ENCODE measurements at regions not wholly inside any gene's neighbourhood (a gene's known extent, or its start where the extent isn't known, plus 50 kb on each side); places are given as distances from the start of the nearest gene placed in this dataset.

DNA sequence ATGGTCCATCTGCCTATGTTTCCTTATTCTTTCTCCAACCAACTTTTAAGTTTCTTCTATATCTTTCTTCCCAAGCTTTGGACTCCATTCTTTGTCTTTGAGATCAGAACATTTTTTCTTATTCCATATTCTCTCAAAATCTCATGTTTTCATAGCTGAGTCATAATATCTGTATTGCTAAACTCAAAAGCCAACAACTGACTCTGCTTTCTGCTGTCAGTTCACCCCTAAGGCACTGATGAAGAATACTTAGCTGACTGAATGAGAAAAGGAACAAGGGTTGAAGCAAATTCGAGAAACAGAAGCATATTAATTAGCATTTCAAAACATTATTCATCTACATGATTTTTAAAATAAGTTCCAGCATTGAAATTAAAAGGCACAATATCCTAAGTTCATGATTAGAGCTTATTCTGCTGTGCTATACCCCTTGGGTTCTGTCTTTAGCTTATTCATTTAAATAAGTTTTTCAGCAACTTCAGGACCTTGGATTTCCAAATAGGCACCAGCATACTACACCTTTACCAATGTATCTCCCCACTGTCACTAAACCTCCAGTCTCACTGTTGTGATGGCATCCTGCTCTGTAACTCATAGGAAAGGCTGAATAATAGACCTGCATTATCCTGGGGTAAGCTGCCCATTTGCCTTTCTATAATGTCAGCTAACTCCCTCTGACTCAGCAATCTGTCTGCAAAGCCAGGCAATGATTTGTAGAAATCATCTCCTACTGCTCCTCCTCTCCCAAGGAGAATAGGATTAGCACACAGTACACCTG is 49.9 kb upstream of the C5orf46 start:
- H3K9ac ChIP-seq (ENCODE audit: low read length in 3 of 3) = no peak overlapping the region
- H3K4me1 ChIP-seq (ENCODE audit: control insufficient read depth in 2 of 3, insufficient read depth in 2 of 3, low read depth in 1 of 3, low read length in 3 of 3) = no peaks in the 10 kb centered on the region
- DNase-seq = no peak
- no peak overlapping the region for H3K27ac ChIP-seq (ENCODE audit: low read depth in 2 of 2, low read length in 2 of 2)
- FAIRE-seq = no peak
- no peaks in the 10 kb centered on the region for H3K36me3 ChIP-seq (ENCODE audit: control insufficient read depth in 2 of 3, insufficient read depth in 3 of 3, low read length in 3 of 3)
- H3K9me3 ChIP-seq (ENCODE audit: control insufficient read depth in 2 of 3, insufficient read depth in 1 of 3, low read length in 3 of 3) = no peaks in the 10 kb centered on the region
- intact Hi-C loops (cut with DNase I) = no loop called here
- no peak overlapping the region for H3K4me3 ChIP-seq (ENCODE audit: low read length in 3 of 3)
- H3K27me3 ChIP-seq (ENCODE audit: control insufficient read depth, insufficient read depth, low read length) = no peaks in the 10 kb centered on the region
- TF ChIP-seq, protein P1, sequence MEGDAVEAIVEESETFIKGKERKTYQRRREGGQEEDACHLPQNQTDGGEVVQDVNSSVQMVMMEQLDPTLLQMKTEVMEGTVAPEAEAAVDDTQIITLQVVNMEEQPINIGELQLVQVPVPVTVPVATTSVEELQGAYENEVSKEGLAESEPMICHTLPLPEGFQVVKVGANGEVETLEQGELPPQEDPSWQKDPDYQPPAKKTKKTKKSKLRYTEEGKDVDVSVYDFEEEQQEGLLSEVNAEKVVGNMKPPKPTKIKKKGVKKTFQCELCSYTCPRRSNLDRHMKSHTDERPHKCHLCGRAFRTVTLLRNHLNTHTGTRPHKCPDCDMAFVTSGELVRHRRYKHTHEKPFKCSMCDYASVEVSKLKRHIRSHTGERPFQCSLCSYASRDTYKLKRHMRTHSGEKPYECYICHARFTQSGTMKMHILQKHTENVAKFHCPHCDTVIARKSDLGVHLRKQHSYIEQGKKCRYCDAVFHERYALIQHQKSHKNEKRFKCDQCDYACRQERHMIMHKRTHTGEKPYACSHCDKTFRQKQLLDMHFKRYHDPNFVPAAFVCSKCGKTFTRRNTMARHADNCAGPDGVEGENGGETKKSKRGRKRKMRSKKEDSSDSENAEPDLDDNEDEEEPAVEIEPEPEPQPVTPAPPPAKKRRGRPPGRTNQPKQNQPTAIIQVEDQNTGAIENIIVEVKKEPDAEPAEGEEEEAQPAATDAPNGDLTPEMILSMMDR (IDR thresholded peaks at IDR 0.05; ENCODE audit: borderline replicate concordance, extremely low read depth, insufficient read depth) = no peak
